Esophagus muscularis mucosa (tissue), 4 donors: ENCODE measurements at regions not wholly inside any gene's neighbourhood (a gene's known extent, or its start where the extent isn't known, plus 50 kb on each side); places are given as distances from the start of the nearest gene placed in this dataset.

ENCODE experiments used
- CTCF ChIP-seq, 3 experiments: fragments of 200-600 bp in 2 of 3; fragments of 450-650 bp in 1 of 3; sonication (generic) in 2 of 3; IDR thresholded peaks; one replicate each; pipeline ENCODE4 v1.5.1; 2017 to 2019; ENCODE audit warnings: antibody characterized with exemption in 3 of 3, mild to moderate bottlenecking in 2 of 3, moderate library complexity in 1 of 3
- EP300 ChIP-seq: sonication (generic); formaldehyde crosslinking; IDR thresholded peaks from one replicate; pipeline ENCODE4 v1.6.1; 2017; ENCODE audit warnings: antibody characterized with exemption
- POLR2A ChIP-seq: fragments of 450-650 bp; IDR thresholded peaks from one replicate; pipeline ENCODE4 v1.6.1; 2017; ENCODE audit warnings: antibody characterized with exemption, moderate library complexity, mild to moderate bottlenecking, low read depth

- TF ChIP-seq CTCF (IDR thresholded peaks at IDR 0.05) (no peak), POLR2A (no peak), EP300 (no peak)
These were observed 124.9 kb downstream of the METRNL start for GRCh38 chr17:83204230-83204725.
